PC-3 (cell line): ENCODE measurements at regions not wholly inside any gene's neighbourhood (a gene's known extent, or its start where the extent isn't known, plus 50 kb on each side); places are given as distances from the start of the nearest gene placed in this dataset.

Experiments used
- ATAC-seq: fragments of 200-7000 bp; cut with Tn5 transposase; 2 replicates; pipeline ENCODE4 v1.9.1; 2020; ENCODE audit warnings: mild to moderate bottlenecking, moderate library complexity
- BruUV-seq: library from RNA; stranded (reverse); fragments of 400-500 nt; replicated peaks from 2 replicates; lab custom pipeline; 2021; lab: Mats Ljungman, UMichigan
- CTCF ChIA-PET: fragments of 300-600 bp; sonication (Branson Sonifier 250); formaldehyde crosslinking; loops from one replicate; lab custom pipeline; 2022; ENCODE audit warnings: antibody characterized with exemption; lab: Charles Lee
- POLR2A ChIA-PET: fragments of 300-600 bp; sonication (Branson Sonifier 250); formaldehyde crosslinking; loops from one replicate; lab custom pipeline; 2022; ENCODE audit warnings: antibody characterized with exemption; ENCODE audit not compliant: unreplicated experiment; lab: Charles Lee
- DNase-seq: peaks from one replicate; pipeline ENCODE4 v3.0.0-alpha.2; 2015
- H2AFZ ChIP-seq: fragments of 300-600 bp; sonication (generic); 2 replicates; pipeline ENCODE4 v1.6.0; 2016; ENCODE audit warnings: antibody characterized with exemption, low read length
- H3F3A ChIP-seq: fragments of 300-600 bp; sonication (generic); one replicate; pipeline ENCODE4 v1.6.0; 2017; ENCODE audit warnings: antibody characterized with exemption, low read length, control low read depth, mild to moderate bottlenecking; ENCODE audit not compliant: unreplicated experiment
- H3K27ac ChIP-seq: fragments of 300-600 bp; sonication (generic); 2 replicates; pipeline ENCODE4 v1.5.1; 2016; ENCODE audit warnings: mild to moderate bottlenecking, low read length
- H3K27me3 ChIP-seq: fragments of 300-600 bp; sonication (generic); 2 replicates; pipeline ENCODE4 v1.6.1; 2016; ENCODE audit warnings: low read length, mixed read lengths
- H3K36me3 ChIP-seq: fragments of 300-600 bp; sonication (generic); 2 replicates; pipeline ENCODE4 v1.6.1; 2016; ENCODE audit warnings: low read depth, mixed run types, low read length, mixed read lengths
- H3K4me1 ChIP-seq: fragments of 300-600 bp; sonication (generic); 2 replicates; pipeline ENCODE4 v1.5.1; 2016; ENCODE audit warnings: low read length; ENCODE audit not compliant: insufficient read depth
- H3K4me2 ChIP-seq: fragments of 300-600 bp; sonication (generic); 2 replicates; pipeline ENCODE4 v1.6.0; 2016; ENCODE audit warnings: low read length
- H3K4me3 ChIP-seq: fragments of 300-600 bp; sonication (generic); 2 replicates; pipeline ENCODE4 v1.5.1; 2016; ENCODE audit warnings: mild to moderate bottlenecking, low read length, mixed read lengths
- H3K79me2 ChIP-seq: fragments of 300-600 bp; sonication (generic); 2 replicates; pipeline ENCODE4 v1.6.1; 2017; ENCODE audit warnings: low read length, mixed read lengths
- H3K9ac ChIP-seq: fragments of 300-600 bp; sonication (generic); 2 replicates; pipeline ENCODE4 v1.6.0; 2016; ENCODE audit warnings: mild to moderate bottlenecking, low read length
- H3K9me2 ChIP-seq: fragments of 300-600 bp; sonication (generic); replicated peaks from 2 replicates; pipeline ENCODE4 v1.6.1; 2016; ENCODE audit warnings: mixed run types, low read length, mixed read lengths
- H3K9me3 ChIP-seq: fragments of 300-600 bp; sonication (generic); 2 replicates; pipeline ENCODE4 v1.6.1; 2016; ENCODE audit warnings: low read length, mixed read lengths
- H4K20me1 ChIP-seq: fragments of 300-600 bp; sonication (generic); 2 replicates; pipeline ENCODE4 v1.6.1; 2016; ENCODE audit warnings: low read length, mixed read lengths
- EZH2 ChIP-seq: fragments of 300-600 bp; sonication (generic); IDR thresholded peaks from one replicate; pipeline ENCODE4 v1.6.1; 2017; ENCODE audit warnings: antibody characterized with exemption, mild to moderate bottlenecking, low read length; ENCODE audit not compliant: unreplicated experiment
- EZH2phosphoT487 ChIP-seq: fragments of 300-600 bp; sonication (generic); IDR thresholded peaks from 2 replicates; pipeline ENCODE4 v1.6.1; 2018; ENCODE audit warnings: mild to moderate bottlenecking, antibody characterized with exemption, low read length, borderline replicate concordance
- intact Hi-C: fragments of 100-400 bp; cut with micrococcal nuclease; formaldehyde crosslinking; loops from 2 replicates; pipeline ENCODE4 v1.9.0; 2023
- TF ChIP-seq, protein P1 (sequence below): fragments of 300-600 bp; sonication (generic); conservative IDR thresholded peaks from 2 replicates; pipeline ENCODE4 v1.5.1; 2017; ENCODE audit warnings: antibody characterized with exemption, low read depth, mild to moderate bottlenecking, low read length

DNA sequence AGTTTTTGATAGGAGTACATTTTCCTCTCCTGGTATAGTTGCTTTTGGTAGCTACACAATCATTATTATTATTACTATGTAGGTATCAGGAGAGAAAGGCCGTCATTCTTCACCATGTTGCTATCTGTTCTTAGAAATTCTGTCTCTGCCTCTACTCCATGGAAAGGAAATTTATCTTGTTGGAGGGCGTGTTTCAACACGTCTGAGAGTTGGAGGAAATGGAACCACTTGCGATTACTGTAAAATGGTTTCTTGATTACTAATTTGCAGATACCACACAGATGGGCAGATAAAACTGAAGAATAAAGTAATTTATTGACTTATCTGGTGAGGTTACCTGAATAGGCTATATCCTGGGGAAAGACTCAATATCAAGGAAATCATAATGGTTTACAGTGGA, 488.4 kb downstream of the NR2F2 start:
- intact Hi-C loops: no loop called here
- POLR2A ChIA-PET: no interaction called here
- H3F3A ChIP-seq: no peaks in the 10 kb centered on the region
- no peak for ATAC-seq
- no peaks in the 10 kb centered on the region for H3K36me3 ChIP-seq
- 0 out of 2 replicates have a peak, but pooled peaks cover 3% of the 10 kb centered on the region for H3K27me3 ChIP-seq
- no peak overlapping the region for H2AFZ ChIP-seq
- no peak overlapping the region for H3K4me3 ChIP-seq
- CTCF ChIA-PET: no interaction called here
- H3K79me2 ChIP-seq: no peaks in the 10 kb centered on the region
- H3K9me2 ChIP-seq: no peaks in the 10 kb centered on the region
- no peak overlapping the region for H3K4me2 ChIP-seq
- no TSS peak for BruUV-seq
- no peak for DNase-seq
- TF ChIP-seq, protein P1, sequence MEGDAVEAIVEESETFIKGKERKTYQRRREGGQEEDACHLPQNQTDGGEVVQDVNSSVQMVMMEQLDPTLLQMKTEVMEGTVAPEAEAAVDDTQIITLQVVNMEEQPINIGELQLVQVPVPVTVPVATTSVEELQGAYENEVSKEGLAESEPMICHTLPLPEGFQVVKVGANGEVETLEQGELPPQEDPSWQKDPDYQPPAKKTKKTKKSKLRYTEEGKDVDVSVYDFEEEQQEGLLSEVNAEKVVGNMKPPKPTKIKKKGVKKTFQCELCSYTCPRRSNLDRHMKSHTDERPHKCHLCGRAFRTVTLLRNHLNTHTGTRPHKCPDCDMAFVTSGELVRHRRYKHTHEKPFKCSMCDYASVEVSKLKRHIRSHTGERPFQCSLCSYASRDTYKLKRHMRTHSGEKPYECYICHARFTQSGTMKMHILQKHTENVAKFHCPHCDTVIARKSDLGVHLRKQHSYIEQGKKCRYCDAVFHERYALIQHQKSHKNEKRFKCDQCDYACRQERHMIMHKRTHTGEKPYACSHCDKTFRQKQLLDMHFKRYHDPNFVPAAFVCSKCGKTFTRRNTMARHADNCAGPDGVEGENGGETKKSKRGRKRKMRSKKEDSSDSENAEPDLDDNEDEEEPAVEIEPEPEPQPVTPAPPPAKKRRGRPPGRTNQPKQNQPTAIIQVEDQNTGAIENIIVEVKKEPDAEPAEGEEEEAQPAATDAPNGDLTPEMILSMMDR: no peak
- TF ChIP-seq EZH2phosphoT487 (no peak), EZH2 (no peak)
- H3K9me3 ChIP-seq: no peaks in the 10 kb centered on the region
- no peak overlapping the region for H3K27ac ChIP-seq
- no peaks in the 10 kb centered on the region for H3K4me1 ChIP-seq
- no peaks in the 10 kb centered on the region for H4K20me1 ChIP-seq
- no peak overlapping the region for H3K9ac ChIP-seq

DNA sequence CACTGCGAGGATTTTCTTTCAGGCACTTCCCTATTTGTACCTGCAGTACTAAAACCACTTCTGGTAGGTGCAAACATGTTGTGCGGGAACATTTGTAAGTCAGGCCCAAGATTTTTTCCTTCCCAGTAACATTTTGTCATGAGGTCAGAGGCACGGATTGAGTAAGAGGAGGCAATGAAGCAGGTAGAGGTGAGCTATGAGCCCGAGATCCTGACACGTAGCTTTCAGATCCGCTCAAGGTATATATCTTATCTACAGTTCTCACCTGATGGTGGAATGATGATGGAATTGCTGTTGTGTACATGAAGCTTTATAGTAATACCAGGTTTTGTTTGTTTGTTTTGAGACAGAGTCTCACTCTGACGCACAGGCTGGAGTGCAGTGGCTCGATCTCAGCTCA, 497.5 kb downstream of the NR2F2 start:
- Histone ChIP-seq H2AFZ (no peak overlapping the region), H3K9me3 (no peaks in the 10 kb centered on the region), H3K4me2 (no peak overlapping the region), H4K20me1 (no peaks in the 10 kb centered on the region), H3K4me1 (no peaks in the 10 kb centered on the region), H3K27ac (no peak overlapping the region), H3F3A (no peaks in the 10 kb centered on the region), H3K27me3 (0 out of 2 replicates have a peak, but pooled peaks cover 3% of the 10 kb centered on the region), H3K36me3 (no peaks in the 10 kb centered on the region), H3K79me2 (no peaks in the 10 kb centered on the region), H3K4me3 (no peak overlapping the region), H3K9ac (no peak overlapping the region), H3K9me2 (no peaks in the 10 kb centered on the region)
- TF ChIP-seq, protein P1: no peak
- TF ChIP-seq EZH2 (no peak), EZH2phosphoT487 (no peak)
- ATAC-seq (no peak), DNase-seq (no peak)
- ChIA-PET POLR2A (no interaction called here), CTCF (no interaction called here)
- intact Hi-C loops: no loop called here
- no TSS peak for BruUV-seq

DNA sequence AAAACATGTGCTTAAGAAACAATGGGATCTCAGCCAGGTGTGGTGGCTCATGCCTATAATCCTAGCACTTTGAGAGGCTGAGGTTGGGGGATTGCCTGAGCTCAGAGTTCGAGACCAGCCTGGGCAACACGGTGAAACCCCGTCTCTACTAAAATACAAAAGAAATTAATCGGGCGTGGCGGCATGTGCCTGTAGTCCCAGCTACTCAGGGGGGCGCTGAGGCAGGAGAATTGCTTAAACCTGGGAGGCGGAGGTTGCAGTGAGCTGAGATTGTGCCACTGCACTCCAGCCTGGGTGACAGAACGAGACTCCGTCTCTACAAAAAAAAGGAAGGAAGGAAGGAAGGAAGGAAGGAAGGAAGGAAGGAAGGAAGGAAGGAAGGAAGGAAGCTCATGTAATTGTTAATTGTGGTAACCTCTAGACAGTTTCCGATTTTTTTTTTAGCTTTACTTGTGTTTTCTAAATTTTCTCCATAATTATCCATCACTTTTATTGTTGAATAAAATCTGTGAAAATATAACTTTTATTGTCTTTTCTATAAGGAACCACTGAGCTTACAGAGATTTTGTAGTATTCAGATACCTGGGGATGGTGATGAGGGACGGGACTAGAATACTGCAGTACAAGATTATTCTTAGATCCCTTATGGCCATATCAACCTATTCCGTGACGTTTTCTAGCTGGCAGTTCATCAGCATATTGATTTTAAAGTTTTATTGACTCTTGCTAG, 506.9 kb downstream of the NR2F2 start:
- Histone ChIP-seq H3K27me3 (peaks cover 18% of the 10 kb centered on the region), H2AFZ (no peak overlapping the region), H3K4me3 (no peak overlapping the region), H3K9ac (no peak overlapping the region), H3K36me3 (no peaks in the 10 kb centered on the region), H3K27ac (no peak overlapping the region), H3K4me2 (no peak overlapping the region), H3F3A (no peaks in the 10 kb centered on the region), H3K9me2 (no peaks in the 10 kb centered on the region), H4K20me1 (no peaks in the 10 kb centered on the region), H3K9me3 (no peaks in the 10 kb centered on the region), H3K4me1 (no peaks in the 10 kb centered on the region), H3K79me2 (no peaks in the 10 kb centered on the region)
- BruUV-seq: no TSS peak
- POLR2A ChIA-PET: no interaction called here
- TF ChIP-seq EZH2: no peak
- TF ChIP-seq, protein P1: no peak
- TF ChIP-seq EZH2phosphoT487: no peak
- ATAC-seq (no peak), DNase-seq (no peak)
- intact Hi-C loops: no loop called here
- CTCF ChIA-PET: no interaction called here
